ENCODE measurements at regions not wholly inside any gene's neighbourhood (a gene's known extent, or its start where the extent isn't known, plus 50 kb on each side); places are given as distances from the start of the nearest gene placed in this dataset.

Small RNAs in the stretch of these regions (small RNA-seq; reads per million reads assigned to genes)
- 0.59 reads per million, percentile 56 among the genes with 10 or more reads in this experiment for gene RNA5SP528 (ENCODE audit: low replicate concordance)

All from temporal lobe (tissue), 1 donor.